ENCODE measurements at regions not wholly inside any gene's neighbourhood (a gene's known extent, or its start where the extent isn't known, plus 50 kb on each side); places are given as distances from the start of the nearest gene placed in this dataset.

- TF ChIP-seq POLR2AphosphoS5 (IDR thresholded peaks at IDR 0.05; ENCODE audit: low read depth, low read length): no peak
- TF ChIP-seq POLR2A (IDR thresholded peaks at IDR 0.05; ENCODE audit: low read depth, low read length): no peak
Observed at GRCh38 chr3:170751899-170752293, 118.1 kb downstream of the RPL22L1 start.
